ENCODE measurements at regions not wholly inside any gene's neighbourhood (a gene's known extent, or its start where the extent isn't known, plus 50 kb on each side); places are given as distances from the start of the nearest gene placed in this dataset.
"Not testable (repeated sequence)": the region's sequence is repeated elsewhere in the genome, so short reads cannot be mapped to it uniquely, and the experiment has no call there.

DNA sequence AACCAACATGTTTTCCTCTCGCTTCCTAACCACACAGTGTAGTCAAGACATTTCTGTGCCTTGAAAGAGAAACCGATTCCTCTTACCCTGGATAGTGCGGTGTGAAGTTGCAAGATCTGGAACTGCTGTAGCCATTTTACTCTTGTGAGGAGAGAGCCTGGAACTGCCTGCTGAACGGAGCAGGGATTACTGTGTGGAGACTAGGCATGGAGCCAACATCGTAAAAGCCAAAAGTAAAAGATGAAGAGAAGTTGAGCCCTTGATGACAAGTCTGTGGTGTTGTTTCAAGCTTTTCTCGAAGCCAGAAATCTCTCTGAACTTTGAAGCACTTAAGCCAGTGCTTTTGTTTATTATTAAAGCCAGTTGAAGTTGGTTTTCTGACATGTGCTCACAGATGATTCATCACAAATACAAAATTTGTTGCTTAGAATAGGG, 110.1 kb upstream of the GRIN3A start:
- Mint-ChIP-seq H3K27me3 (ENCODE audit: insufficient read depth) (no peaks in the 10 kb centered on the region), H3K27ac (no peak overlapping the region), H3K9me3 (peaks cover 36% of the 10 kb centered on the region), H3K4me3 (no peak overlapping the region), H3K4me1 (ENCODE audit: low read depth) (no peaks in the 10 kb centered on the region), H3K36me3 (ENCODE audit: low read depth) (no peaks in the 10 kb centered on the region)
- no peak for DNase-seq
- TF ChIP-seq, protein P1, sequence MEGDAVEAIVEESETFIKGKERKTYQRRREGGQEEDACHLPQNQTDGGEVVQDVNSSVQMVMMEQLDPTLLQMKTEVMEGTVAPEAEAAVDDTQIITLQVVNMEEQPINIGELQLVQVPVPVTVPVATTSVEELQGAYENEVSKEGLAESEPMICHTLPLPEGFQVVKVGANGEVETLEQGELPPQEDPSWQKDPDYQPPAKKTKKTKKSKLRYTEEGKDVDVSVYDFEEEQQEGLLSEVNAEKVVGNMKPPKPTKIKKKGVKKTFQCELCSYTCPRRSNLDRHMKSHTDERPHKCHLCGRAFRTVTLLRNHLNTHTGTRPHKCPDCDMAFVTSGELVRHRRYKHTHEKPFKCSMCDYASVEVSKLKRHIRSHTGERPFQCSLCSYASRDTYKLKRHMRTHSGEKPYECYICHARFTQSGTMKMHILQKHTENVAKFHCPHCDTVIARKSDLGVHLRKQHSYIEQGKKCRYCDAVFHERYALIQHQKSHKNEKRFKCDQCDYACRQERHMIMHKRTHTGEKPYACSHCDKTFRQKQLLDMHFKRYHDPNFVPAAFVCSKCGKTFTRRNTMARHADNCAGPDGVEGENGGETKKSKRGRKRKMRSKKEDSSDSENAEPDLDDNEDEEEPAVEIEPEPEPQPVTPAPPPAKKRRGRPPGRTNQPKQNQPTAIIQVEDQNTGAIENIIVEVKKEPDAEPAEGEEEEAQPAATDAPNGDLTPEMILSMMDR (IDR thresholded peaks at IDR 0.05) = no peak

DNA sequence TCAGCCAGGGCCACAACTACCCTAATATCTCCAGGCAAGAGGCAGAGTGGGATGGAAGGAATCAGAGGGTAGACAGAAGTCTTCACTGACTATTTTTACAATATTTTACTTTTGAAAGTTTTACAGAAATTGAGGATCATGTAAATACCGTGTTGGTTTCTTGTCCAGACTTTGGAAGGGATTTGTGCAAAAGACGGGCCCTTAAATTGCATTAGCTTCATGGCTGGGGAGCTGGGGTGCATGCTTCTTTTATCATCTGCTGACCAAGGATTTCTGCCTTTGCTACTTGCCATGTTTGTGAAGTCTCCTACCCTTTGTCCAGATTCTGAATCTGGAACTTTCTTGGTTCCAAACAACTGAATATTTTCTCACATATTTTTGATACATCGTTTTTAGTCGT, 107.7 kb upstream of the GRIN3A start:
- no peak for DNase-seq
- Mint-ChIP-seq H3K36me3 (ENCODE audit: low read depth) (no peaks in the 10 kb centered on the region), H3K4me1 (ENCODE audit: low read depth) (no peaks in the 10 kb centered on the region)

DNA sequence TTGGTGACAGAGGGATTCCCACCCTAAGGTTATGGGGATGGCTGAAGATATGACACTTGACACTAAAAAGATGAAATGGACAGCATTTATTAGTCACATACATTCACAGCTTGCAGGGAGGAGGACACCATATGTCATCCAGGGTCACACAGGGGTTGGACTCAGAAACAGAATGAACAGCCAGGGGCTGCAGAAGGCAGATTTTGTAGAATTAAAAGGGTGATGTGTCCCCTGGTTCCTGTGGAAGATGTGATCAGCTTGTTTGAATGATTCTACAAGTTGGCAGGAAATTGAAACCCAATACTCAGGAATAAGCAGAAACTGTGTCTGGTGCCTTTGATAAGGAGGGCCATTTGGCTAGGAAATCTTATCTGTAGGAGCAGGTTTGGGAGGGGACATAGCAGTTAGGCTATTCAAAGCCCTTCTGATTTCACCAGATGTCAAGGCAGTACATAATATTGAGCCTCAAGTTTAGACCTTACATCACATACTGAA, 102.3 kb upstream of the GRIN3A start:
- no peak overlapping the region for H3K4me3 Mint-ChIP-seq
- no peaks in the 10 kb centered on the region for H3K27me3 Mint-ChIP-seq (ENCODE audit: insufficient read depth)
- TF ChIP-seq, protein P1 (IDR thresholded peaks at IDR 0.05) = no peak
- no peak for DNase-seq
- no peaks in the 10 kb centered on the region for H3K4me1 Mint-ChIP-seq (ENCODE audit: low read depth)
- peaks cover 58% of the 10 kb centered on the region for H3K9me3 Mint-ChIP-seq
- no peak overlapping the region for H3K27ac Mint-ChIP-seq
- no peaks in the 10 kb centered on the region for H3K36me3 Mint-ChIP-seq (ENCODE audit: low read depth)

More for the DNA sequence above, 107.7 kb upstream of the GRIN3A start:
- TF ChIP-seq, protein P1 (IDR thresholded peaks at IDR 0.05) = no peak
- H3K9me3 Mint-ChIP-seq = peaks cover 35% of the 10 kb centered on the region
- H3K27me3 Mint-ChIP-seq (ENCODE audit: insufficient read depth) = no peaks in the 10 kb centered on the region
- no peak overlapping the region for H3K4me3 Mint-ChIP-seq
- H3K27ac Mint-ChIP-seq = no peak overlapping the region

DNA sequence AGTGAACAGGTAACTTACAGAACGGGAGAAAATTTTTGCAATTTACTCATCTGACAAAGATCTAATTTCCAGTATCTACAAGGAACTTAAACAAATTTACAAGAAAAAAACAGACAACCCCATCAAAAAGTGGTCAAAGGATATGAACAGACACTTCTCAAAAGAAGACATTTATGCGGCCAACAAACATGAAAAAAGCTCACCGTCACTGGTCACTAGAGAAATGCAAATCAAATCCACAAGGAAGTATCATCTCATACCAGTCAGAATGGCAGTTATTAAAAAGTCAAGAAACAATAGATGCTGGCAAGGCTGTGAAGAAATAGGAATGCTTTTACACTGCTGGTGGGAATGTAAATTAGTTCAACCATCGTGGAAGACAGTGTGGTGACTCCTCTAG, 100.5 kb upstream of the GRIN3A start:
- not testable (repeated sequence) for H3K27ac Mint-ChIP-seq; H3K4me1 Mint-ChIP-seq (ENCODE audit: low read depth); H3K4me3 Mint-ChIP-seq; H3K27me3 Mint-ChIP-seq (ENCODE audit: insufficient read depth); H3K36me3 Mint-ChIP-seq (ENCODE audit: low read depth); DNase-seq
- H3K9me3 Mint-ChIP-seq = peaks cover 48% of the 10 kb centered on the region

DNA sequence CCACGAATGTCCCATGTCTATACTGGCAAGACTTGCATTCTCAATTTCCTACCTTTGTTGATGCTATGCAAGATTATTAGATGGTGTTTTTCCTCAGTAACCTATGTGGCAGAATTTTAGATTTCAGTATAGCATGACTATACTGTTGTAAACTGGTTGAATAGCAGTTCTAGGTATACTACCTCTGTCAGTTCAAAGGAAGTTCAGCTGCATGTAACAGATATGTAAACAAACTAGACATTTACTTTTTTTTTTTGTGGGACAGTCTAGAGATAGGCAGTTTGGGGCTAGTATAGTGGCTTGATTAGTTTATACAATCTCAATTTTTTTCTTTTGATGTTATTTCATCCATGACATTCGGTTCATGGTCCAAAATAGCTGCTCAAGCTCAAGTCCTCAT, 97.6 kb upstream of the GRIN3A start:
- Mint-ChIP-seq H3K4me3 (no peak overlapping the region), H3K36me3 (ENCODE audit: low read depth) (no peaks in the 10 kb centered on the region), H3K27ac (no peak overlapping the region), H3K9me3 (peaks cover 50% of the 10 kb centered on the region), H3K4me1 (ENCODE audit: low read depth) (no peaks in the 10 kb centered on the region), H3K27me3 (ENCODE audit: insufficient read depth) (no peaks in the 10 kb centered on the region)
- DNase-seq = no peak
- TF ChIP-seq, protein P1 (IDR thresholded peaks at IDR 0.05) = no peak

GRCh38 chr9:101832486-101832885, 94.0 kb upstream of the GRIN3A start:
- Mint-ChIP-seq H3K27me3 (ENCODE audit: insufficient read depth) (no peaks in the 10 kb centered on the region), H3K4me1 (ENCODE audit: low read depth) (no peaks in the 10 kb centered on the region), H3K27ac (no peak overlapping the region), H3K36me3 (ENCODE audit: low read depth) (no peaks in the 10 kb centered on the region), H3K4me3 (no peak overlapping the region), H3K9me3 (peaks cover 39% of the 10 kb centered on the region)
- no peak for DNase-seq
- TF ChIP-seq, protein P1 (IDR thresholded peaks at IDR 0.05) = no peak

GRCh38 chr9:101821450-101821849, 83.0 kb upstream of the GRIN3A start:
- not testable (repeated sequence) for H3K4me1 Mint-ChIP-seq (ENCODE audit: low read depth); H3K4me3 Mint-ChIP-seq; H3K27ac Mint-ChIP-seq; DNase-seq; H3K36me3 Mint-ChIP-seq (ENCODE audit: low read depth); H3K27me3 Mint-ChIP-seq (ENCODE audit: insufficient read depth)
- H3K9me3 Mint-ChIP-seq = peaks cover 59% of the 10 kb centered on the region

DNA sequence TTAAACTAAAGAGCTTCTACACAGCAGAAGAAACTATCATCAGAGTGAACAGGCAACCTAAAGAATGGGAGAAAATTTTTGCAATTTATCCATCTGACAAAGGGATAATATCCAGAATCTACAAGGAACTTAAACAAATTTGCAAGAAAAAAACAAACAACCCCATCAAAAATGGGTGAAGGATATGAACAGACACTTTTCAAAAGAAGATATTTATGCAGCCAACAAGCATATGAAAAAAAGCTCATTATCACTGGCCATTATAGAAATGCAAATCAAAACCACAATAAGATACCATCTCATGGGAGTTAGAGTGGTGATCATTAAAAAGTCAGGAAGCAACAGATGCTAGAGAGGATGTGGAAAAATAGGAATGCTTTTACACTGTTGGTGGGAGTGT, 82.5 kb upstream of the GRIN3A start:
- not testable (repeated sequence) for H3K4me1 Mint-ChIP-seq (ENCODE audit: low read depth); H3K36me3 Mint-ChIP-seq (ENCODE audit: low read depth); DNase-seq

More for the DNA sequence above, 82.5 kb upstream of the GRIN3A start:
- not testable (repeated sequence) for H3K4me3 Mint-ChIP-seq; H3K27ac Mint-ChIP-seq; H3K27me3 Mint-ChIP-seq (ENCODE audit: insufficient read depth)
- peaks cover 60% of the 10 kb centered on the region for H3K9me3 Mint-ChIP-seq
